HepG2 (cell line): ENCODE measurements at regions not wholly inside any gene's neighbourhood (a gene's known extent, or its start where the extent isn't known, plus 50 kb on each side); places are given as distances from the start of the nearest gene placed in this dataset.

Experiments used
- ATAC-seq: fragments of 200-7000 bp; cut with Tn5 transposase; 3 replicates; pipeline ENCODE4 v1.9.1; 2020; ENCODE audit warnings: mild to moderate bottlenecking, moderate library complexity
- BruUV-seq: library from RNA; stranded (reverse); fragments of 400-500 nt; replicated peaks from 2 replicates; lab custom pipeline; 2021; lab: Mats Ljungman, UMichigan
- CTCF ChIA-PET: fragments of 300-600 bp; formaldehyde crosslinking; extraction: SDS; loops from one replicate; lab custom pipeline; 2021; ENCODE audit warnings: low total read pairs, inconsistent platforms, low intra/inter-chr PET ratio; lab: Yijun Ruan, JAX
- POLR2A ChIA-PET: fragments of 350-600 bp; sonication (Branson Sonifier 250); formaldehyde crosslinking; loops from one replicate; lab custom pipeline; 2020; ENCODE audit warnings: antibody characterized with exemption, inconsistent platforms; lab: Yijun Ruan, JAX
- DNase-seq: peaks from one replicate; pipeline ENCODE4 v3.0.0-alpha.2; 2015; ENCODE audit warnings: low spot score
- FAIRE-seq: peaks from 3 replicates; lab custom pipeline; 2011; peaks lifted over from hg19 to GRCh38; lab: Jason Lieb, UNC
- H2AFZ ChIP-seq: one replicate; pipeline ENCODE4 v1.6.1; 2011; ENCODE audit warnings: low read length, inconsistent platforms
- H3K27ac ChIP-seq: fragments of 300-600 bp; 3 replicates; pipeline ENCODE4 v1.8.0; 2011; ENCODE audit warnings: mixed run types, mild to moderate bottlenecking, mixed read lengths, low read length, inconsistent platforms; ENCODE audit not compliant: insufficient read depth; ENCODE audit errors: extremely low read length
- H3K27me3 ChIP-seq, 2 experiments: fragments of 200-600 bp in 1 of 2; 2 replicates in 1 of 2; 3 replicates in 1 of 2; pipeline versions ENCODE4 v1.6.0 to v1.8.0; 2011; ENCODE audit warnings: low read length in 2 of 2, mild to moderate bottlenecking in 2 of 2, moderate library complexity in 2 of 2, inconsistent platforms in 1 of 2; ENCODE audit not compliant: insufficient read depth in 2 of 2, control insufficient read depth in 1 of 2
- H3K36me3 ChIP-seq, 2 experiments: fragments of 200-600 bp in 1 of 2; replicated peaks in 1 of 2; 2 replicates in 1 of 2; 3 replicates in 1 of 2; pipeline versions ENCODE4 v1.5.1 to v1.8.0; 2011; ENCODE audit warnings: low read length in 2 of 2, inconsistent platforms in 1 of 2; ENCODE audit not compliant: insufficient read depth in 2 of 2, control insufficient read depth in 1 of 2
- H3K4me1 ChIP-seq: 2 replicates; pipeline ENCODE4 v1.5.1; 2012; ENCODE audit warnings: low read length, inconsistent platforms; ENCODE audit not compliant: insufficient read depth
- H3K4me2 ChIP-seq: 2 replicates; pipeline ENCODE4 v1.6.0; 2011; ENCODE audit warnings: low read depth, low read length, inconsistent platforms
- H3K4me3 ChIP-seq, 3 experiments: fragments of 200-600 bp in 1 of 3; sonication (generic), shearing (Covaris generic) in 1 of 3; replicated peaks in 1 of 3; 2 replicates each; pipeline ENCODE4 v1.5.1; 2011 to 2016; ENCODE audit warnings: low read length in 3 of 3, inconsistent platforms in 2 of 3, low read depth in 2 of 3, mild to moderate bottlenecking in 2 of 3, control low read depth in 1 of 3, mixed read lengths in 1 of 3; ENCODE audit not compliant: insufficient read depth in 1 of 3
- H3K79me2 ChIP-seq: one replicate; pipeline ENCODE4 v1.6.1; 2011; ENCODE audit warnings: low read length, inconsistent platforms; ENCODE audit not compliant: insufficient read depth
- H3K9ac ChIP-seq: 2 replicates; pipeline ENCODE4 v1.6.0; 2011; ENCODE audit warnings: mild to moderate bottlenecking, low read depth, low read length, inconsistent platforms; ENCODE audit not compliant: insufficient read depth
- H3K9me3 ChIP-seq: 2 replicates; pipeline ENCODE4 v1.5.1; 2012; ENCODE audit warnings: mild to moderate bottlenecking, low read length
- H4K20me1 ChIP-seq: 2 replicates; pipeline ENCODE4 v1.6.0; 2011; ENCODE audit warnings: inconsistent platforms, mild to moderate bottlenecking, low read length, moderate library complexity; ENCODE audit not compliant: insufficient read depth
- CEBPZ ChIP-seq: IDR thresholded peaks from 2 replicates; pipeline ENCODE4 v1.6.1; 2012; ENCODE audit warnings: low read length, improper control_type of control experiment
- CENPT ChIP-seq: sonication (generic); formaldehyde crosslinking; IDR thresholded peaks from 2 replicates; pipeline ENCODE4 v1.8.0; 2022; ENCODE audit warnings: low read depth, mild to moderate bottlenecking, moderate library complexity, missing genetic modification reagents
- HDAC1 ChIP-seq: sonication (generic); formaldehyde crosslinking; IDR thresholded peaks from 2 replicates; pipeline ENCODE4 v1.5.1; 2020; ENCODE audit warnings: mild to moderate bottlenecking, missing genetic modification reagents
- RFXAP ChIP-seq: sonication (generic); formaldehyde crosslinking; IDR thresholded peaks from 2 replicates; pipeline ENCODE4 v1.4.0; 2020; ENCODE audit warnings: missing genetic modification reagents, borderline replicate concordance
- SIX1 ChIP-seq: sonication (generic); formaldehyde crosslinking; IDR thresholded peaks from 2 replicates; pipeline ENCODE4 v1.4.0; 2020; ENCODE audit warnings: missing genetic modification reagents, borderline replicate concordance
- TBP ChIP-seq: sonication (generic); formaldehyde crosslinking; IDR thresholded peaks from 2 replicates; pipeline ENCODE4 v1.5.0; 2020; ENCODE audit warnings: missing genetic modification reagents
- ZFYVE20 ChIP-seq: sonication (generic); formaldehyde crosslinking; IDR thresholded peaks from 2 replicates; pipeline ENCODE4 v1.8.0; 2023; ENCODE audit warnings: low read depth, mild to moderate bottlenecking, moderate library complexity, missing genetic modification reagents, borderline replicate concordance
- ZNF20 ChIP-seq: sonication (generic); formaldehyde crosslinking; IDR thresholded peaks from 2 replicates; pipeline ENCODE4 v1.4.0; 2020; ENCODE audit warnings: mild to moderate bottlenecking, moderate library complexity, missing genetic modification reagents
- ZNF232 ChIP-seq: sonication (generic); formaldehyde crosslinking; IDR thresholded peaks from 2 replicates; pipeline ENCODE4 v1.4.0; 2020; ENCODE audit warnings: missing genetic modification reagents, borderline replicate concordance
- ZNF276 ChIP-seq: sonication (generic); formaldehyde crosslinking; IDR thresholded peaks from 2 replicates; pipeline ENCODE4 v1.4.0; 2020; ENCODE audit warnings: mild to moderate bottlenecking, low read depth, missing genetic modification reagents
- WGBS: methylation state at CpG from one replicate; pipeline ENCODE4 v1.1.6; 2017; ENCODE audit warnings: low lambda C conversion rate; 5-methylcytosine and 5-hydroxymethylcytosine counted together
- in situ Hi-C: cut with HindIII; loops from 2 replicates; pipeline ENCODE4 v1.10.0; 2017; ENCODE audit warnings: low pct_unique_long_range_greater_than_20kb; ENCODE audit not compliant: extremely low pct_ligation_motif_present
- intact Hi-C: fragments of 100-400 bp; cut with micrococcal nuclease; formaldehyde crosslinking; loops from one replicate; pipeline ENCODE4 v1.10.0; 2022; ENCODE audit not compliant: unreplicated experiment
- TF ChIP-seq, protein P1 (sequence below): IDR thresholded peaks from 2 replicates; pipeline ENCODE4 v1.6.1; 2016; ENCODE audit warnings: low read depth

DNA sequence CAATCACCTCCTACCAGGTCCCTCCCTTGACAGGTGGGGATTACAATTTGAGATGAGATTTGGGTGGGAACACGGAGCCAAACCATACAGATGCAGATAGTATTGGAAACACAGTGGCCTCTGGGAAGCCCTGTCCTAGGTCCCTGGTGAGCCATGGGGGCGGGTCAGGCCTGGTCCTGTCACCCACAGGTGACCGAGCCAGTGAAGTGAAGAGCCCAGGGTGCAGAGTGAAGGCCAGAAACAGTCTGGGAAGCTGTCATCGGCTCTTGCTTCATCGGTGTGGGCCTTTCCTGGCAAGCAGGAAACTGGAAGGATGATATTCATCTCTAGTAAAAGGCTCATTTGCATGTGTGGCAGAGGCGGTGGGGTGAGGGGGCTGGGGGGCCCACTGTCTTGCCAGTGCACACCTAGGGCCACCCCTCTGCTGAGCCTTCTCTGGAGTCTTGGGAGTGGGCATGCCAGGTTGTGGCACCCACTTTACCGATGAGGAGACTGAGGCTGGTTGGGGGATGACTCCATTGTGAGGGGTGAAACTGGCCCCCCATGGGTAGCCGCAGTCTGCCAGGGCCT is 290.6 kb downstream of the NDUFA10 start (continued):
- TF ChIP-seq CEBPZ, result no peak
- no peak for TF ChIP-seq SIX1 (CRISPR knock-in tag)

DNA sequence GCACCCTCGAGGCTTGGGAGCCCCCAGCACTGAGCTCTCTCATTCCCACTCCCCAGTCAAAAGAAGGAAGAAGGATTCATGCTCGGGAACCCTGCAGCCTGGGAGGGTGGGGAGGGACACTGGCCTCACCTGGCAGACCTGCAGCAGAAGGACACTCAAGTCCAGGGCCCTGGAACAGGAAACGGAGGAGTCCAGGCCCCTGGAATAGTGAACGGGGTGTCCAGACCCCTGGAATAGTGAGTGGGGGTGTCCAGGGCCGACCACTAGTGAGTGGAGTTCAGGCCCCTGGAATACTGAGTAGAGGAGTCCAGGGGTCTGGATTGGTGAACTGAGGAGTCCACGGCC is 292.5 kb downstream of the NDUFA10 start:
- FAIRE-seq (no peak), ATAC-seq (no peak), DNase-seq (no peak)
- Histone ChIP-seq H3K27me3 (peaks cover 20 to 44% of the 10 kb centered on the region in 2 experiments), H3K36me3 (no peaks in the 10 kb centered on the region), H3K4me1 (no peaks in the 10 kb centered on the region), H3K9me3 (no peaks in the 10 kb centered on the region), H3K9ac (no peak overlapping the region), H4K20me1 (peaks cover 9% of the 10 kb centered on the region; the same call in 1 of the 2 replicates), H2AFZ (no peak overlapping the region), H3K79me2 (no peaks in the 10 kb centered on the region), H3K4me3 (no peak overlapping the region), H3K27ac (no peak overlapping the region), H3K4me2 (no peak overlapping the region)
- intact Hi-C loops, result no loop called here
- BruUV-seq, result no TSS peak
- CTCF ChIA-PET, result no interaction called here
- 2% methylated on average over 6 of the region's 6 CpGs for WGBS
- POLR2A ChIA-PET, result no interaction called here
- in situ Hi-C loops, result no loop called here
- TF ChIP-seq ZNF276 (CRISPR knock-in tag) (no peak), HDAC1 (CRISPR knock-in tag) (no peak), ZFYVE20 (CRISPR knock-in tag) (no peak), ZNF20 (CRISPR knock-in tag) (no peak), ZNF232 (CRISPR knock-in tag) (no peak), TBP (CRISPR knock-in tag) (no peak), CENPT (CRISPR knock-in tag) (no peak), RFXAP (no peak)
- TF ChIP-seq, protein P1, sequence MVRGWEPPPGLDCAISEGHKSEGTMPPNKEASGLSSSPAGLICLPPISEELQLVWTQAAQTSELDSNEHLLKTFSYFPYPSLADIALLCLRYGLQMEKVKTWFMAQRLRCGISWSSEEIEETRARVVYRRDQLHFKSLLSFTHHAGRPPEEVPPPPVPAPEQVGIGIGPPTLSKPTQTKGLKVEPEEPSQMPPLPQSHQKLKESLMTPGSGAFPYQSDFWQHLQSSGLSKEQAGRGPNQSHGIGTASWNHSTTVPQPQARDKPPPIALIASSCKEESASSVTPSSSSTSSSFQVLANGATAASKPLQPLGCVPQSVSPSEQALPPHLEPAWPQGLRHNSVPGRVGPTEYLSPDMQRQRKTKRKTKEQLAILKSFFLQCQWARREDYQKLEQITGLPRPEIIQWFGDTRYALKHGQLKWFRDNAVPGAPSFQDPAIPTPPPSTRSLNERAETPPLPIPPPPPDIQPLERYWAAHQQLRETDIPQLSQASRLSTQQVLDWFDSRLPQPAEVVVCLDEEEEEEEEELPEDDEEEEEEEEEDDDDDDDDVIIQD (CRISPR knock-in tag), result no peak
